Temporal lobe (tissue), 1 donor: ENCODE measurements at regions not wholly inside any gene's neighbourhood (a gene's known extent, or its start where the extent isn't known, plus 50 kb on each side); places are given as distances from the start of the nearest gene placed in this dataset. TPM values are rescaled to one million over a fixed set of nuclear protein-coding genes. Genes with fewer than 3 reads are reported as not detected.

Experiments
- small RNA-seq: library from RNA; depleted of rRNA; stranded (forward); fragments of <200 nt; gene quantifications from one replicate; pipeline ENCODE3, GENCODE V24; 2014; ENCODE audit warnings: low replicate concordance

Small RNAs in the stretch of these regions (small RNA-seq; reads per million reads assigned to genes)
- not detected for gene AC009229.3
- not detected for gene RNU6-951P
